CD4-positive, CD25-positive, alpha-beta regulatory T cell (primary cell): ENCODE measurements at regions not wholly inside any gene's neighbourhood (a gene's known extent, or its start where the extent isn't known, plus 50 kb on each side); places are given as distances from the start of the nearest gene placed in this dataset.
A peak's percentile ranks its signal among the peaks of the same experiment; 100 is the strongest.
"Not testable (repeated sequence)": the region's sequence is repeated elsewhere in the genome, so short reads cannot be mapped to it uniquely, and the experiment has no call there.

Experiments used
- ATAC-seq, 2 donors: fragments of 150-1000 bp; cut with Tn5 transposase; one replicate each; pipeline ENCODE4 v1.10.0; 2021; ENCODE audit warnings: low read depth in 2 of 2, moderate number of reproducible peaks in 2 of 2, moderate library complexity in 1 of 2
- DNase-seq, 3 donors: peaks; one replicate each; pipeline versions ENCODE4 v3.0.0 to v3.0.0-alpha.2; 2012 to 2022; ENCODE audit warnings: mixed read lengths in 1 of 3
- H3K27ac ChIP-seq: one replicate; pipeline ENCODE4 v1.7.0; 2013; ENCODE audit warnings: mild to moderate bottlenecking, low read length; ENCODE audit not compliant: insufficient read depth, poor library complexity, severe bottlenecking
- H3K27me3 ChIP-seq: one replicate; pipeline ENCODE4 v1.7.0; 2013; ENCODE audit warnings: low read length; ENCODE audit not compliant: control insufficient read depth, insufficient read depth
- H3K36me3 ChIP-seq: one replicate; pipeline ENCODE4 v1.7.0; 2013; ENCODE audit warnings: mild to moderate bottlenecking, low read length, moderate library complexity; ENCODE audit not compliant: control insufficient read depth, insufficient read depth
- H3K4me1 ChIP-seq: 2 replicates; pipeline ENCODE4 v1.7.0; 2013; ENCODE audit warnings: mild to moderate bottlenecking, low read length; ENCODE audit not compliant: insufficient read depth, control insufficient read depth, poor library complexity, severe bottlenecking
- H3K4me3 ChIP-seq: one replicate; pipeline ENCODE4 v1.7.0; 2013; ENCODE audit warnings: low read depth, mild to moderate bottlenecking, low read length, moderate library complexity
- H3K9me3 ChIP-seq, 2 experiments: 1 replicate in 1 of 2; 2 replicates in 1 of 2; pipeline ENCODE4 v1.7.0; 2013; ENCODE audit warnings: low read length in 2 of 2, mild to moderate bottlenecking in 1 of 2, moderate library complexity in 1 of 2; ENCODE audit not compliant: control insufficient read depth in 2 of 2
- H3K27ac Mint-ChIP-seq, 3 donors: one replicate each; pipeline ENCODE4 v1.8.0; 2020 to 2022; ENCODE audit warnings: mild to moderate bottlenecking in 3 of 3, mixed read lengths in 3 of 3, moderate library complexity in 2 of 3
- H3K27me3 Mint-ChIP-seq: one replicate; pipeline ENCODE4 v1.8.0; 2022; ENCODE audit warnings: mild to moderate bottlenecking, mixed read lengths
- H3K36me3 Mint-ChIP-seq: one replicate; pipeline ENCODE4 v1.8.0; 2020; ENCODE audit warnings: mixed read lengths
- H3K4me1 Mint-ChIP-seq, 4 donors: one replicate each; pipeline ENCODE4 v1.8.0; 2020 to 2022; ENCODE audit warnings: mixed read lengths in 4 of 4, mild to moderate bottlenecking in 1 of 4
- H3K4me3 Mint-ChIP-seq, 4 donors: one replicate each; pipeline ENCODE4 v1.8.0; 2020 to 2022; ENCODE audit warnings: mild to moderate bottlenecking in 4 of 4, mixed read lengths in 4 of 4, moderate library complexity in 3 of 4
- H3K9me3 Mint-ChIP-seq, 7 donors: one replicate each; pipeline ENCODE4 v1.8.0; 2020 to 2022; ENCODE audit warnings: mixed read lengths in 7 of 7, mild to moderate bottlenecking in 3 of 7, moderate library complexity in 2 of 7

DNA sequence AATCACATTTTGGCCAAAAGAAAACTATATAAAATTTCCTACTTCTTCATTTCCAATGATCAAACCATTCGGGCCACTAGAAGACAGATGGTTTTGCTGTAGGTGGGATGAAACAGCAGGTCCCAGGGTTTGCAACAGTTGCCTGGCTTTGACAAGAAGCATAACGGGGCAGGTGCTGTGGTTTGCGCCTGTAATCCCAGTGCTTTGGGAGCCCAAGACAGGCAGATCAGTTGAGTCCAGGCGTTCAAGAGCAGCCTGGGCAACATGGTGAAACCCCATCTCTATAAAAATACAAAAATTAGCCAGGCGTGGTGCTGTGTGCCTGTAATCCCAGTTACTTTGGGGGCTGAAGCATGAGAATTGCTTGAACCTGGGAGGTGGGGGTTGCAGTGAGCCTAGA is 81.4 kb upstream of the XPO1 start:
- Histone ChIP-seq H3K4me3 (no peak overlapping the region), H3K9me3 (no peaks in the 10 kb centered on the region), H3K36me3 (no peaks in the 10 kb centered on the region), H3K27ac (no peak overlapping the region), H3K27me3 (no peaks in the 10 kb centered on the region), H3K4me1 (no peaks in the 10 kb centered on the region)
- ATAC-seq (no peak), DNase-seq (no peak)
- no peaks in the 10 kb centered on the region for H3K4me1 Mint-ChIP-seq
- H3K9me3 Mint-ChIP-seq, result peaks cover 0 to 2% (median 0%) of the 10 kb centered on the region in 7 donors
- no peaks in the 10 kb centered on the region for H3K36me3 Mint-ChIP-seq
- no peak overlapping the region for H3K4me3 Mint-ChIP-seq
- no peak overlapping the region for H3K27ac Mint-ChIP-seq
- peaks cover 9% of the 10 kb centered on the region for H3K27me3 Mint-ChIP-seq

DNA sequence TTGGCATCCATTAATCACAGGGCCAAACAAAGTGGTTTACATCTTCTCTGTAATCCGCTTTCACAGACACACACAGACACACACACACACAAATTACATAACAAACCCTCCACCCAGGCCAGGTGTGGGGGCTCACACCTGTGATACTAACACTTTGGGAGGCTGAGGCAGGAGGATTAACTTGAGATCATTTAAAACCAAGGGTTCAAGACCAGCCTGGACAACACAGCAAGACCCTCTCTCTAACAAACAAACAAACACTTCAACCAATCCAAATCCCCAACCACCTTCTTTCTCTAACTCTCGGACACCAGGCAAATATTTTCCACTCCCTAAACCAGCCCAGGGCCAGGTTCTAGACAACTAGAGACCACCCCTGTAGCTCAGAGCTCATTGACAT is 79.5 kb upstream of the XPO1 start:
- Mint-ChIP-seq H3K4me3 (no peak overlapping the region), H3K27me3 (peaks cover 9% of the 10 kb centered on the region), H3K36me3 (no peaks in the 10 kb centered on the region), H3K27ac (no peak overlapping the region), H3K9me3 (peaks cover 0 to 2% (median 0%) of the 10 kb centered on the region in 7 donors), H3K4me1 (no peaks in the 10 kb centered on the region)
- Histone ChIP-seq H3K9me3 (no peaks in the 10 kb centered on the region), H3K27ac (no peak overlapping the region), H3K36me3 (no peaks in the 10 kb centered on the region), H3K4me3 (no peak overlapping the region), H3K4me1 (no peaks in the 10 kb centered on the region), H3K27me3 (no peaks in the 10 kb centered on the region)
- ATAC-seq (no peak), DNase-seq (no peak)

DNA sequence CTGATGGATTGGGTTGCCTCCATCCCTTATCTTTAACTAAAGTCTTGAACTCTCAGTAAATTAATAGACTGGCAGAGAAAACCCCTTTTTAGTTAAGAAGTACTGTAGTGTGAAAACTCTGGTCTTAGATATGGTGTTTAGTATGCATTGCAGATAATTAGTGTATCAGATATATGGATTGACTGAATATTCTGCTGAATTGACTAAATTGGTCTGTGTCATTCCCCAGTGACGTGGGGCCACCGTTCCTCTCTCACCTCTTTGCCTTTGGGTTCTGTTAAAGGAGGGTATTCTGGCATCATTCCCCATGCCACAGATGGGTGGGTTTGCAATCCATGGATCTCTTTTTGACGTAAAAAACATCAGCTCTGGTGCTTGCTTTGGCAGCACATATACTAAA is 67.1 kb upstream of the XPO1 start:
- peaks cover 0 to 2% (median 0%) of the 10 kb centered on the region in 7 donors for H3K9me3 Mint-ChIP-seq
- H3K9me3 ChIP-seq, result no peaks in the 10 kb centered on the region
- no peak for DNase-seq
- no peak overlapping the region for H3K27ac ChIP-seq
- H3K36me3 ChIP-seq, result no peaks in the 10 kb centered on the region
- no peak for ATAC-seq
- no peak overlapping the region for H3K4me3 Mint-ChIP-seq
- H3K4me3 ChIP-seq, result no peak overlapping the region
- H3K27me3 Mint-ChIP-seq, result peaks cover 11% of the 10 kb centered on the region
- H3K36me3 Mint-ChIP-seq, result no peaks in the 10 kb centered on the region
- H3K27me3 ChIP-seq, result no peaks in the 10 kb centered on the region
- H3K27ac Mint-ChIP-seq, result peak overlapping the region in 1 of 3 donors; percentile 40
- H3K4me1 ChIP-seq, result no peaks in the 10 kb centered on the region
- no peaks in the 10 kb centered on the region for H3K4me1 Mint-ChIP-seq

DNA sequence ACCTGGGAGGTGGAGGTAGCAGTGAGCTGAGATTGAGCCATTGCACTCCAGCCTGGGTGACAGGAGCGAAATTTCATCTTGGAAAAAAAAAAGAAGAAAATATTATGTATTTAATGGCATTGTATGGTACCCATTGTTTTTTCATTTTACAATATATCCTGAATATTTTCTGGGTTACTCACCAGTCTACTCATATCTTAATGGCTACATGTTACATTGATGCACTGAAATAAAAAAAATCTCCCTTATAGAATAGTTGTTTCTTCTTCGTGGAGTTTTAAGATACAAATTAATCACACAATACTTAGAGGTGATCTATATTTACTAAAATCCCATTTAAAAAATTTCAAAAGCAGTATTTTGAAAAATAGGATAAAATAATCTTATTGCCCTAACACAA is 66.3 kb upstream of the XPO1 start:
- H3K4me3 ChIP-seq, result no peak overlapping the region
- no peaks in the 10 kb centered on the region for H3K36me3 ChIP-seq
- no peaks in the 10 kb centered on the region for H3K4me1 ChIP-seq
- DNase-seq (no peak), ATAC-seq (no peak)
- Mint-ChIP-seq H3K4me3 (no peak overlapping the region), H3K4me1 (no peaks in the 10 kb centered on the region), H3K27me3 (peaks cover 11% of the 10 kb centered on the region), H3K9me3 (peaks cover 0 to 2% (median 0%) of the 10 kb centered on the region in 7 donors), H3K36me3 (no peaks in the 10 kb centered on the region), H3K27ac (no peak overlapping the region)
- no peak overlapping the region for H3K27ac ChIP-seq
- H3K9me3 ChIP-seq, result no peaks in the 10 kb centered on the region
- no peaks in the 10 kb centered on the region for H3K27me3 ChIP-seq

DNA sequence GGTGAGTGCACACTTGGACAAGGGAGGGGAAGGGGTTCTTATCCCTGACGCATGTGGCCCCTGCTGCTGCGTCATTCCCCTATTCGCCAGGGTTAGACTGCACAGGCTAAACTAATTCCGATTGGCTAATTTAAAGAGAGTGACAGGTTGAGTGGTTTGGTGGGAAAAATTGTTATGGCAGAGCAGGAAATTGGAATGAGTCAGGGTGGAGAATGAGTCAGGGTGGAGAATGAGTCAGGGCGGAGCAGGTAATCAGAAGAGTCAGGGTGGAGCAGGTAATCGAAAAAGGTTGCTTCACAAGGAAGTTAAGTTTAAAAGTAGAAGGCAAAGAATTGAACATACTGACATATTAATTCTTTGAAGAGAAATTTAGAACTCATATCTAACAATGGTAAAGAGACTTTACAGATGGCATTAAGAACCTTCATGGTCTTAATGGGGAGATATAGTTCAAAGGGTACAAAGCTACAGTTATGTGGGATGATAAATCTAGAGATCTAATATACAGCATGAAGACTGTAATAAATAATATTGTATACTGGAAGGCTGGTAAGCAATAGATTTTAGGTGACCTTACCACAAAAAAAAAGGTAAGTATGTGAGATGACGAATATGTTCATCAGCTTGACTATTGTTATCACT is 60.5 kb upstream of the XPO1 start:
- not testable (repeated sequence) for H3K36me3 Mint-ChIP-seq, DNase-seq, H3K4me1 Mint-ChIP-seq, H3K4me1 ChIP-seq, H3K27me3 Mint-ChIP-seq, H3K9me3 Mint-ChIP-seq, H3K36me3 ChIP-seq, H3K27ac ChIP-seq, H3K27me3 ChIP-seq, H3K4me3 Mint-ChIP-seq, ATAC-seq, H3K27ac Mint-ChIP-seq, H3K9me3 ChIP-seq, H3K4me3 ChIP-seq

DNA sequence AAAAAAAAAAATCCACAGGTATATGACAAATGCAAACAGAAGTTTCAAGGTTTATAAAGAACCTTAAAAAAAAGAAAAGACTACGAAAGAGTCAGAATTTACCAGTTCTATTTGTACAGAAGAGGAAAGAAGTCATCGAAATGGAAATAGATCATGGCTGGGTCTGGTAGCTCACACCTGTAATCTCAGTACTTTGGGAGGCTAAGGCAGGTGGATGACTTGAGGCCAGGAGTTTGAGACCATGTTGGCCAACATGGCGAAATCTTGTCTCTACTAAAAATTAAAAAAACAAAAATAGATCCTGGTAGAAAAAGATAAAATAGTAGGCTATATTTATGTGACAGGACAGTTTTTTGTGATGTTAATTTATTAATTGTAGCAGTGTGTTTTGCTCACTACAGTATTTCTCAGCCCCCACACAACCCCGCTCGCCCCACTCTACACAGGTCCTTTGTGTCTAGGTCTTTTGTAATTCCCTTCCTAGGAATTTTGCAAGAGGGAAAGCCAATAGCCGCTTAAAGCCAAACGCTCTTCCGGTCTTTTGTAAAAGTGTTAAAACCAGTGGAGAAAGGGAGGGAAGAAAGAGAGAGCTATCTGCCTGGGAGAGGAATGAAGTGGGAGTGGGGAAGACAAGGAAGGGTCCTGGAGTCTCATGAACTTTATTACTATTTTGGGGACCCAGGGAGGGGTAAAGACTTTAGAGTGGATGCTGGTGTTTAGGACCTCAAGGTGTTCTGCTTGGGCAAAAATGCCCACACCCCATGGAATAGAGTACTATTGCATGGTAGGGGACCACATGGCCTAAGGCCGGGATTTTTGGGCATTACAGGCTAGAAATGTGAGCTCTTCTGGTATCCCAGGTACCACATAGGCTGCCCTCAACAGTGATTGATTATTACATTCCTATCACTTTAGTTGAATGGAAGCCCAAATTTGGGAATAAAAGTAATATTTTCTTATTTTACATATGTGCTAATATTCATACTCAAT is 59.4 kb upstream of the XPO1 start:
- no peak overlapping the region for H3K4me3 ChIP-seq
- H3K36me3 ChIP-seq, result no peaks in the 10 kb centered on the region
- Mint-ChIP-seq H3K9me3 (peaks cover 0 to 7% (median 0%) of the 10 kb centered on the region in 7 donors), H3K27ac (no peak overlapping the region), H3K27me3 (peaks cover 9% of the 10 kb centered on the region), H3K36me3 (no peaks in the 10 kb centered on the region), H3K4me3 (no peak overlapping the region), H3K4me1 (no peaks in the 10 kb centered on the region)
- DNase-seq (no peak), ATAC-seq (no peak)
- no peaks in the 10 kb centered on the region for H3K9me3 ChIP-seq
- no peaks in the 10 kb centered on the region for H3K4me1 ChIP-seq
- H3K27ac ChIP-seq, result no peak overlapping the region
- H3K27me3 ChIP-seq, result no peaks in the 10 kb centered on the region

DNA sequence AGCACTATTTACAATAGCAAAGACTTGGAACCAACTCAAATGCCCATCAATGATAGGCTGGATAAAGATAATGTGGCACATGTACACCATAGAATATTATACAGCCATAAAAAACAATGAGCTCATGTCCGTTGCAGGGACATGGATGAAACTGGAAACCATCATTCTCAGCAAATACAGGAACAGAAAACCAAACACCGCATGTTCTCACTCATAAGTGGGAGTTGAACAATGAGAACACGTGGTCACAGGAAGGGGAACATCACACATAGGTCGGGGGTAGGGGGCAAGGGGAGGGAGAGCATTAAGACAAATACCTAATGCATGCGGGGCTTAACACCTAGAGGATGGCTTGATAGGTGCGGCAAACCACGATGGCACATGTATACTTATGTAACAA is 56.0 kb upstream of the XPO1 start:
- DNase-seq, ATAC-seq, H3K36me3 Mint-ChIP-seq: not testable (repeated sequence)

DNA sequence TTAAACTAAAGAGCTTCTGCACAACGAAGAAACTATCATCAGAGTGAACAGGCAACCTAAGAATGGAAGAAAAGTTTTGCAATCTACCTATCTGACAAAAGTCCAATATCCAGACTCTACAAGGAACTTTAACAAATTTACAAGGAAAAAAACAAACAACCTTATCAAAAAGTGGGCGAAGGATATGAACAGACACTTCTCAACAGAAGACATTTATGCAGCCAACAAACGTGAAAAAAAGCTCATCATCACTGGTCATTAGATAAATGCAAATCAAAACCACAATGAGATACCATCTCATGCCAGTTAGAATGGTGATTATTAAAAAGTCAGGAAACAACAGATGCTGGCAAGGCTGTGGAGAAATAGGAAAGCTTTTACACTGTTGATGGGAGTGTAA is 55.5 kb upstream of the XPO1 start:
- H3K27me3 Mint-ChIP-seq, H3K4me3 ChIP-seq, ATAC-seq, H3K4me1 ChIP-seq, DNase-seq, H3K4me3 Mint-ChIP-seq, H3K4me1 Mint-ChIP-seq, H3K27ac ChIP-seq, H3K36me3 ChIP-seq, H3K36me3 Mint-ChIP-seq, H3K9me3 Mint-ChIP-seq, H3K27me3 ChIP-seq, H3K27ac Mint-ChIP-seq, H3K9me3 ChIP-seq: not testable (repeated sequence)

More for the DNA sequence above, 56.0 kb upstream of the XPO1 start:
- not testable (repeated sequence) for H3K27ac Mint-ChIP-seq, H3K36me3 ChIP-seq, H3K9me3 ChIP-seq, H3K27me3 Mint-ChIP-seq, H3K4me3 ChIP-seq, H3K4me1 Mint-ChIP-seq, H3K4me1 ChIP-seq, H3K27me3 ChIP-seq, H3K27ac ChIP-seq, H3K9me3 Mint-ChIP-seq, H3K4me3 Mint-ChIP-seq
